ENCODE measurements at regions not wholly inside any gene's neighbourhood (a gene's known extent, or its start where the extent isn't known, plus 50 kb on each side); places are given as distances from the start of the nearest gene placed in this dataset.

GRCh38 chr2:14011190-14011589 lies 621.3 kb upstream of the LRATD1 start:
- ChIA-PET CTCF (ENCODE audit: unreplicated experiment) (no interaction called here), POLR2A (interaction anchor here (0.6 to 0.8 kb wide), 2 partner anchors 11 to 700 kb away, joined by 3 read pairs; no protein-coding TSS in a partner anchor)
- TF ChIP-seq EZH2phosphoT487 (IDR thresholded peaks at IDR 0.05; ENCODE audit: borderline replicate concordance, low read depth, low read length) = no peak
- TF ChIP-seq CTCF (conservative IDR thresholded peaks at IDR 0.05; ENCODE audit: low read length) = no peak
- Histone ChIP-seq H3K9me3 (ENCODE audit: low read length) (no peaks in the 10 kb centered on the region), H2AFZ (ENCODE audit: low read length) (no peak overlapping the region), H3K9me2 (ENCODE audit: insufficient read depth, low read length) (no peaks in the 10 kb centered on the region), H3K27ac (ENCODE audit: low read depth, low read length, poor library complexity, severe bottlenecking) (no peak overlapping the region), H3K4me3 (ENCODE audit: low read depth, low read length, poor library complexity, severe bottlenecking) (no peak overlapping the region), H3K4me2 (ENCODE audit: low read length) (no peak overlapping the region), H3K4me1 (ENCODE audit: insufficient read depth, low read length, poor library complexity, severe bottlenecking) (no peaks in the 10 kb centered on the region), H3K36me3 (ENCODE audit: insufficient read depth, low read length) (no peaks in the 10 kb centered on the region), H3K79me2 (ENCODE audit: insufficient read depth, low read depth, low read length) (no peaks in the 10 kb centered on the region), H4K20me1 (ENCODE audit: insufficient read depth, low read length) (no peaks in the 10 kb centered on the region)
- intact Hi-C loops (cut with micrococcal nuclease; ENCODE audit: unreplicated experiment) = no loop called here
- DNase-seq (ENCODE audit: low spot score) = no peak
- BruUV-seq (replicated peaks) = no TSS peak

- POLR2A ChIA-PET = no interaction called here
- Histone ChIP-seq H3K4me2 (ENCODE audit: low read length) (no peak overlapping the region), H3K79me2 (ENCODE audit: insufficient read depth, low read depth, low read length) (no peaks in the 10 kb centered on the region), H3K9me3 (ENCODE audit: low read length) (no peaks in the 10 kb centered on the region), H3K27ac (ENCODE audit: low read depth, low read length, poor library complexity, severe bottlenecking) (no peak overlapping the region), H4K20me1 (ENCODE audit: insufficient read depth, low read length) (no peaks in the 10 kb centered on the region), H3K9me2 (ENCODE audit: insufficient read depth, low read length) (no peaks in the 10 kb centered on the region), H2AFZ (ENCODE audit: low read length) (no peak overlapping the region), H3K4me1 (ENCODE audit: insufficient read depth, low read length, poor library complexity, severe bottlenecking) (no peaks in the 10 kb centered on the region), H3K4me3 (ENCODE audit: low read depth, low read length, poor library complexity, severe bottlenecking) (no peak overlapping the region), H3K36me3 (ENCODE audit: insufficient read depth, low read length) (no peaks in the 10 kb centered on the region)
- CTCF ChIA-PET (ENCODE audit: unreplicated experiment) = no interaction called here
- intact Hi-C loops (cut with micrococcal nuclease; ENCODE audit: unreplicated experiment) = no loop called here
- no peak for TF ChIP-seq EZH2phosphoT487 (IDR thresholded peaks at IDR 0.05; ENCODE audit: borderline replicate concordance, low read depth, low read length)
- no peak for TF ChIP-seq CTCF (conservative IDR thresholded peaks at IDR 0.05; ENCODE audit: low read length)
- DNase-seq (ENCODE audit: low spot score) = no peak
- no TSS peak for BruUV-seq (replicated peaks)
Measured at GRCh38 chr2:14015113-14015630, 617.3 kb upstream of the LRATD1 start.

- Histone ChIP-seq H3K4me3 (ENCODE audit: low read depth, low read length, poor library complexity, severe bottlenecking) (no peak overlapping the region), H3K27ac (ENCODE audit: low read depth, low read length, poor library complexity, severe bottlenecking) (no peak overlapping the region), H3K4me2 (ENCODE audit: low read length) (no peak overlapping the region), H3K4me1 (ENCODE audit: insufficient read depth, low read length, poor library complexity, severe bottlenecking) (no peaks in the 10 kb centered on the region), H3K9me2 (ENCODE audit: insufficient read depth, low read length) (no peaks in the 10 kb centered on the region), H3K79me2 (ENCODE audit: insufficient read depth, low read depth, low read length) (no peaks in the 10 kb centered on the region), H3K36me3 (ENCODE audit: insufficient read depth, low read length) (no peaks in the 10 kb centered on the region), H4K20me1 (ENCODE audit: insufficient read depth, low read length) (no peaks in the 10 kb centered on the region), H3K9me3 (ENCODE audit: low read length) (no peaks in the 10 kb centered on the region), H2AFZ (ENCODE audit: low read length) (no peak overlapping the region)
- POLR2A ChIA-PET = no interaction called here
- intact Hi-C loops (cut with micrococcal nuclease; ENCODE audit: unreplicated experiment) = no loop called here
- no peak for DNase-seq (ENCODE audit: low spot score)
- no TSS peak for BruUV-seq (replicated peaks)
- TF ChIP-seq CTCF (conservative IDR thresholded peaks at IDR 0.05; ENCODE audit: low read length) (no peak), EZH2phosphoT487 (IDR thresholded peaks at IDR 0.05; ENCODE audit: borderline replicate concordance, low read depth, low read length) (no peak)
- CTCF ChIA-PET (ENCODE audit: unreplicated experiment) = no interaction called here
Measured at GRCh38 chr2:14016289-14016955, 616.1 kb upstream of the LRATD1 start.
